GM12892 (cell line): ENCODE measurements at regions not wholly inside any gene's neighbourhood (a gene's known extent, or its start where the extent isn't known, plus 50 kb on each side); places are given as distances from the start of the nearest gene placed in this dataset.

Experiments
- POLR2A ChIP-seq: IDR thresholded peaks from 2 replicates; pipeline ENCODE4 v1.6.1; 2011; ENCODE audit warnings: low read depth, low read length, control low read depth
- POLR2AphosphoS5 ChIP-seq: IDR thresholded peaks from 2 replicates; pipeline ENCODE4 v1.6.1; 2011; ENCODE audit warnings: low read depth, low read length, control low read depth

DNA sequence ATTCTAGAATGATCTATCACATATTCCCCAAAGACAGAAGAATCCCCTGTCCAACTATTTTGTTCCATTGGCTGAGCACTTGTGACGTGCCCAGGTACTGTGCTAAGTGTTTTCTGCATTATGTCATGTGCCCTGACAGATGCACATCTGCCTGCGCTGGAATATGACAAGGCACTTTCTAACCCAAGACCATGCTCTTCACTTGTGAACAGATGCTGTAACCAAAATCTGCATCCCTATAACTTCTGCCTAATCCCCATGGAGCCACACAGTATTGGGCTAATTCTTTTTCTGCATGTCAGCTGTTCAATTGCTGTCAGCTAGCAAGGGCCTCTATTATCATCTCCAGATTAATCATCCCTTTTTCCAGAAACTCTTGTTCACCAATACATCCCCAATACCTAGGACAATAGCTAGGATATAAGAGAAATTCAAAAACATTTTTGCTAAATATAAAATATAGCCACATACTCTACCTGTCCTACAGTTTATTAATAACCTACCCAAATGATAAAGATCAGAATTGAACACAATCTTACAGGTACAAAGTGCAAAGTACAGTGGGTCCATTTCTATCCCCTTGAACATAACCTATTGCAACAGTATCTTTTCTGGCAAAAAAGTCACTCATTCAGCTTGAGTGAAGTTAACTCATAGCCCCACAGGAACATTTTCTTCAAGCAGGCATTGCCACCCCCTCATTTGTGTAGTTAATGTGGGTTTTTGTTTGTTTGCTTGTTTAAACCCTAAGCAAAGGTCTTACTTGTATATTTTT lies 109.4 kb upstream of the LRRN1 start:
- no peak for TF ChIP-seq POLR2A
- TF ChIP-seq POLR2AphosphoS5, result no peak
